CD14-positive monocyte (primary cell): ENCODE measurements at regions not wholly inside any gene's neighbourhood (a gene's known extent, or its start where the extent isn't known, plus 50 kb on each side); places are given as distances from the start of the nearest gene placed in this dataset.

Experiments
- DNase-seq, 3 donors: peaks; one replicate each; pipeline ENCODE4 v3.0.0-alpha.2; 2011 to 2022
- H2AFZ ChIP-seq: 2 replicates; pipeline ENCODE4 v1.6.0; 2012; ENCODE audit warnings: mild to moderate bottlenecking, low read depth, low read length, inconsistent platforms; ENCODE audit not compliant: insufficient read depth, poor library complexity, severe bottlenecking
- H3K27ac ChIP-seq, 2 donors: 1 replicate in 1 of 2; 2 replicates in 1 of 2; pipeline ENCODE4 v1.5.1; 2012 to 2013; ENCODE audit warnings: low read length in 2 of 2, control low read depth in 1 of 2, inconsistent platforms in 1 of 2, low read depth in 1 of 2, mild to moderate bottlenecking in 1 of 2
- H3K27me3 ChIP-seq, 2 donors: one replicate each; pipeline versions ENCODE4 v1.6.0 to v1.6.1; 2011 to 2013; ENCODE audit warnings: low read length in 2 of 2; ENCODE audit not compliant: control insufficient read depth in 2 of 2, insufficient read depth in 2 of 2
- H3K36me3 ChIP-seq, 2 donors: replicated peaks in 1 of 2; 1 replicate in 1 of 2; 2 replicates in 1 of 2; pipeline versions ENCODE4 v1.5.1 to v1.6.1; 2012 to 2013; ENCODE audit warnings: low read length in 2 of 2, control low read depth in 1 of 2, inconsistent platforms in 1 of 2, mild to moderate bottlenecking in 1 of 2; ENCODE audit not compliant: insufficient read depth in 2 of 2, control insufficient read depth in 1 of 2
- H3K4me1 ChIP-seq, 2 donors: 1 replicate in 1 of 2; 2 replicates in 1 of 2; pipeline versions ENCODE4 v1.5.1 to v1.6.1; 2012 to 2013; ENCODE audit warnings: low read length in 2 of 2, control low read depth in 1 of 2, inconsistent platforms in 1 of 2, mild to moderate bottlenecking in 1 of 2, moderate library complexity in 1 of 2; ENCODE audit not compliant: insufficient read depth in 2 of 2, control insufficient read depth in 1 of 2
- H3K4me2 ChIP-seq: replicated peaks from 2 replicates; pipeline ENCODE3; 2012; ENCODE audit warnings: low read length, moderate library complexity, mild to moderate bottlenecking; ENCODE audit not compliant: poor library complexity, severe bottlenecking; ENCODE audit errors: extremely low read depth
- H3K4me3 ChIP-seq, 3 experiments: fragments of 200-600 bp in 1 of 3; sonication (generic) in 1 of 3; replicated peaks in 1 of 3; 1 replicate in 2 of 3; 2 replicates in 1 of 3; pipeline ENCODE4 v1.5.1; 2011 to 2013; ENCODE audit warnings: low read length in 3 of 3, mild to moderate bottlenecking in 3 of 3, control low read depth in 2 of 3, low read depth in 2 of 3, inconsistent platforms in 1 of 3, moderate library complexity in 1 of 3
- H3K79me2 ChIP-seq: 2 replicates; pipeline ENCODE4 v1.6.0; 2012; ENCODE audit warnings: mild to moderate bottlenecking, control low read depth, inconsistent platforms, low read length, moderate library complexity; ENCODE audit not compliant: insufficient read depth
- H3K9ac ChIP-seq: 2 replicates; pipeline ENCODE4 v1.6.0; 2017; ENCODE audit warnings: low read length, mild to moderate bottlenecking; ENCODE audit not compliant: insufficient read depth, poor library complexity, severe bottlenecking
- H3K9me3 ChIP-seq, 2 donors: replicated peaks in 1 of 2; 1 replicate in 1 of 2; 2 replicates in 1 of 2; pipeline versions ENCODE4 v1.5.1 to v1.6.1; 2012 to 2013; ENCODE audit warnings: low read length in 2 of 2, control low read depth in 1 of 2; ENCODE audit not compliant: control insufficient read depth in 1 of 2, insufficient read depth in 1 of 2
- H4K20me1 ChIP-seq: 2 replicates; pipeline ENCODE4 v1.6.0; 2012; ENCODE audit warnings: mild to moderate bottlenecking, low read length, control low read depth, moderate library complexity; ENCODE audit not compliant: insufficient read depth
- H3K27ac Mint-ChIP-seq, 7 donors: one replicate each; pipeline ENCODE4 v1.8.0; 2020; ENCODE audit warnings: mild to moderate bottlenecking in 7 of 7, mixed read lengths in 7 of 7, moderate library complexity in 6 of 7, inconsistent platforms in 2 of 7
- H3K27me3 Mint-ChIP-seq, 3 donors: one replicate each; pipeline ENCODE4 v1.8.0; 2021 to 2022; ENCODE audit warnings: low read depth in 3 of 3, mild to moderate bottlenecking in 3 of 3, mixed read lengths in 3 of 3, moderate library complexity in 3 of 3, inconsistent platforms in 1 of 3
- H3K36me3 Mint-ChIP-seq, 2 donors: one replicate each; pipeline ENCODE4 v1.8.0; 2020; ENCODE audit warnings: mixed read lengths in 2 of 2, inconsistent platforms in 1 of 2, mild to moderate bottlenecking in 1 of 2
- H3K4me1 Mint-ChIP-seq: one replicate; pipeline ENCODE4 v1.8.0; 2020; ENCODE audit warnings: mild to moderate bottlenecking, mixed read lengths
- H3K4me3 Mint-ChIP-seq, 2 donors: one replicate each; pipeline ENCODE4 v1.8.0; 2020; ENCODE audit warnings: mild to moderate bottlenecking in 2 of 2, mixed read lengths in 2 of 2, moderate library complexity in 1 of 2
- H3K9me3 Mint-ChIP-seq, 7 donors: one replicate each; pipeline ENCODE4 v1.8.0; 2020 to 2022; ENCODE audit warnings: mixed read lengths in 7 of 7, mild to moderate bottlenecking in 6 of 7, moderate library complexity in 6 of 7, inconsistent platforms in 2 of 7
- CTCF ChIP-seq: fragments of 200-600 bp; IDR thresholded peaks from one replicate; pipeline ENCODE4 v1.8.0; 2022; ENCODE audit warnings: antibody characterized with exemption, mild to moderate bottlenecking
- WGBS: methylation state at CpG from one replicate; pipeline ENCODE4 v1.1.5; 2013; ENCODE audit warnings: missing lambda C conversion rate; ENCODE audit not compliant: insufficient coverage; 5-methylcytosine and 5-hydroxymethylcytosine counted together
- intact Hi-C, 2 donors: fragments of 100-400 bp; cut with micrococcal nuclease; formaldehyde crosslinking; loops; one replicate each; pipeline versions ENCODE4 v1.15.0 to v1.15.1; 2023

GRCh38 chr13:111906816-111907215 is 160.1 kb upstream of the SOX1 start:
- intact Hi-C loops = no loop called here
- Histone ChIP-seq H3K36me3 (no peaks in the 10 kb centered on the region), H3K4me3 (no peak overlapping the region), H3K27ac (no peak overlapping the region), H3K27me3 (no peaks in the 10 kb centered on the region), H2AFZ (no peak overlapping the region), H3K79me2 (no peaks in the 10 kb centered on the region), H3K4me1 (no peaks in the 10 kb centered on the region), H3K9me3 (no peaks in the 10 kb centered on the region), H3K9ac (no peak overlapping the region), H3K4me2 (no peak overlapping the region), H4K20me1 (no peaks in the 10 kb centered on the region)
- Mint-ChIP-seq H3K4me1 (no peaks in the 10 kb centered on the region), H3K9me3 (peaks cover 0 to 10% (median 3%) of the 10 kb centered on the region in 7 donors), H3K27ac (peak overlapping the region in 1 of 7 donors; percentile 21), H3K4me3 (no peak overlapping the region), H3K36me3 (no peaks in the 10 kb centered on the region), H3K27me3 (peaks cover 2 to 4% (median 3%) of the 10 kb centered on the region in 3 donors)
- no peak for TF ChIP-seq CTCF
- WGBS = 89% methylated on average over 9 of the region's 9 CpGs
- no peak for DNase-seq

- no peak overlapping the region for H3K4me3 ChIP-seq
- no peaks in the 10 kb centered on the region for H3K79me2 ChIP-seq
- H3K9ac ChIP-seq = no peak overlapping the region
- Mint-ChIP-seq H3K4me3 (no peak overlapping the region), H3K27ac (no peak overlapping the region), H3K36me3 (no peaks in the 10 kb centered on the region), H3K4me1 (no peaks in the 10 kb centered on the region), H3K9me3 (peaks cover 0 to 10% (median 4%) of the 10 kb centered on the region in 7 donors), H3K27me3 (peaks cover 1 to 4% (median 2%) of the 10 kb centered on the region in 3 donors)
- H3K27ac ChIP-seq = no peak overlapping the region
- no peaks in the 10 kb centered on the region for H3K9me3 ChIP-seq
- H3K27me3 ChIP-seq = no peaks in the 10 kb centered on the region
- no peak overlapping the region for H3K4me2 ChIP-seq
- 81% methylated on average over 5 of the region's 5 CpGs for WGBS
- no peak for TF ChIP-seq CTCF
- no peaks in the 10 kb centered on the region for H3K4me1 ChIP-seq
- H3K36me3 ChIP-seq = no peaks in the 10 kb centered on the region
- no peak overlapping the region for H2AFZ ChIP-seq
- DNase-seq = no peak
- no peaks in the 10 kb centered on the region for H4K20me1 ChIP-seq
- intact Hi-C loops = no loop called here
Observed at GRCh38 chr13:111907341-111907880, 159.5 kb upstream of the SOX1 start.
